Mesodermal cell (in vitro differentiated cells): ENCODE measurements at regions not wholly inside any gene's neighbourhood (a gene's known extent, or its start where the extent isn't known, plus 50 kb on each side); places are given as distances from the start of the nearest gene placed in this dataset.

ENCODE experiments used
- H3K27ac ChIP-seq: 2 replicates; pipeline ENCODE4 v1.7.0; 2013; ENCODE audit warnings: mild to moderate bottlenecking, low read depth, low read length, moderate library complexity; ENCODE audit not compliant: severe bottlenecking
- H3K36me3 ChIP-seq: 2 replicates; pipeline ENCODE4 v1.7.1; 2013; ENCODE audit warnings: mild to moderate bottlenecking, low read length, moderate library complexity; ENCODE audit not compliant: control insufficient read depth, insufficient read depth
- H3K4me1 ChIP-seq: one replicate; pipeline ENCODE4 v1.7.1; 2013; ENCODE audit warnings: mild to moderate bottlenecking, low read length; ENCODE audit not compliant: insufficient read depth, control insufficient read depth, poor library complexity, severe bottlenecking
- H3K4me3 ChIP-seq: 2 replicates; pipeline ENCODE4 v1.7.0; 2013; ENCODE audit warnings: low read length, control low read depth, mild to moderate bottlenecking; ENCODE audit not compliant: insufficient read depth, poor library complexity, severe bottlenecking; ENCODE audit errors: extremely low read depth
- H3K9me3 ChIP-seq: 2 replicates; pipeline ENCODE4 v1.7.1; 2013; ENCODE audit warnings: mild to moderate bottlenecking, low read length, moderate library complexity; ENCODE audit not compliant: control insufficient read depth
- WGBS, 2 experiments: methylation state at CpG; one replicate each; pipeline ENCODE4 v1.1.5; 2013; ENCODE audit warnings: missing lambda C conversion rate in 2 of 2; ENCODE audit not compliant: insufficient coverage in 2 of 2; 5-methylcytosine and 5-hydroxymethylcytosine counted together

GRCh38 chr5:175116466-175117048, 327.4 kb downstream of the DRD1 start:
- no peak overlapping the region for H3K27ac ChIP-seq
- WGBS, 2 experiments = 86 to 96% methylated on average over 2 of the region's 3 CpGs
- no peaks in the 10 kb centered on the region for H3K36me3 ChIP-seq
- no peaks in the 10 kb centered on the region for H3K9me3 ChIP-seq
- H3K4me1 ChIP-seq = no peaks in the 10 kb centered on the region
- no peak overlapping the region for H3K4me3 ChIP-seq

GRCh38 chr5:175115831-175116230, 328.2 kb downstream of the DRD1 start:
- Histone ChIP-seq H3K4me3 (no peak overlapping the region), H3K4me1 (no peaks in the 10 kb centered on the region), H3K9me3 (no peaks in the 10 kb centered on the region), H3K36me3 (no peaks in the 10 kb centered on the region), H3K27ac (no peak overlapping the region)
- WGBS, 2 experiments = 81% methylated on average over 8 to 9 of the region's 9 CpGs

GRCh38 chr5:175113947-175114346, 330.0 kb downstream of the DRD1 start:
- 86% methylated on average over 1 of the region's 2 CpGs; no CpG with 5 or more reads in 1 of the 2 experiments for whole genome bisulfite sequencing, 2 experiments

GRCh38 chr5:175109058-175109755, 334.8 kb downstream of the DRD1 start:
- peaks cover 10% of the 10 kb centered on the region for H3K9me3 ChIP-seq
- no peaks in the 10 kb centered on the region for H3K36me3 ChIP-seq
- WGBS, 2 experiments = 87 to 100% methylated on average over 3 to 4 of the region's 4 CpGs
- H3K4me1 ChIP-seq = no peaks in the 10 kb centered on the region
- no peak overlapping the region for H3K4me3 ChIP-seq
- no peak overlapping the region for H3K27ac ChIP-seq

More at GRCh38 chr5:175113947-175114346, 330.0 kb downstream of the DRD1 start:
- H3K27ac ChIP-seq = no peak overlapping the region
- H3K4me1 ChIP-seq = no peaks in the 10 kb centered on the region
- no peak overlapping the region for H3K4me3 ChIP-seq
- H3K36me3 ChIP-seq = no peaks in the 10 kb centered on the region
- H3K9me3 ChIP-seq = peaks cover 9% of the 10 kb centered on the region

GRCh38 chr5:175107865-175108264, 336.1 kb downstream of the DRD1 start:
- Histone ChIP-seq H3K9me3 (peaks cover 10% of the 10 kb centered on the region), H3K36me3 (no peaks in the 10 kb centered on the region), H3K4me1 (no peaks in the 10 kb centered on the region), H3K27ac (no peak overlapping the region), H3K4me3 (no peak overlapping the region)
- 84 to 89% methylated on average over 3 to 5 of the region's 5 CpGs for WGBS, 2 experiments

- Histone ChIP-seq H3K27ac (no peak overlapping the region), H3K4me3 (no peak overlapping the region), H3K36me3 (no peaks in the 10 kb centered on the region), H3K9me3 (peaks cover 10% of the 10 kb centered on the region), H3K4me1 (no peaks in the 10 kb centered on the region)
- whole genome bisulfite sequencing, 2 experiments = 100% methylated on average over 1 of the region's 1 CpG; no CpG with 5 or more reads in 1 of the 2 experiments
Observed at GRCh38 chr5:175107028-175107588, 336.9 kb downstream of the DRD1 start.

- Histone ChIP-seq H3K27ac (no peak overlapping the region), H3K36me3 (no peaks in the 10 kb centered on the region), H3K4me3 (no peak overlapping the region), H3K4me1 (no peaks in the 10 kb centered on the region), H3K9me3 (peaks cover 9% of the 10 kb centered on the region)
- 81 to 83% methylated on average over 4 of the region's 7 CpGs for WGBS, 2 experiments
Observed at GRCh38 chr5:175104677-175105076, 339.3 kb downstream of the DRD1 start.

GRCh38 chr5:175103746-175104145, 340.2 kb downstream of the DRD1 start:
- H3K4me3 ChIP-seq = no peak overlapping the region
- no peaks in the 10 kb centered on the region for H3K4me1 ChIP-seq
- no peaks in the 10 kb centered on the region for H3K9me3 ChIP-seq
- 73 to 86% methylated on average over 2 of the region's 4 CpGs for WGBS, 2 experiments
- H3K36me3 ChIP-seq = no peaks in the 10 kb centered on the region
- no peak overlapping the region for H3K27ac ChIP-seq

- Histone ChIP-seq H3K9me3 (no peaks in the 10 kb centered on the region), H3K4me1 (no peaks in the 10 kb centered on the region), H3K27ac (no peak overlapping the region), H3K36me3 (no peaks in the 10 kb centered on the region), H3K4me3 (no peak overlapping the region)
Observed at GRCh38 chr5:175102717-175103116, 341.3 kb downstream of the DRD1 start.

- Histone ChIP-seq H3K27ac (no peak overlapping the region), H3K4me3 (no peak overlapping the region), H3K36me3 (no peaks in the 10 kb centered on the region), H3K9me3 (no peaks in the 10 kb centered on the region), H3K4me1 (no peaks in the 10 kb centered on the region)
- WGBS, 2 experiments = 88 to 100% methylated on average over 2 to 3 of the region's 7 CpGs
Observed at GRCh38 chr5:175098301-175098700, 345.7 kb downstream of the DRD1 start.
